ENCODE measurements at regions not wholly inside any gene's neighbourhood (a gene's known extent, or its start where the extent isn't known, plus 50 kb on each side); places are given as distances from the start of the nearest gene placed in this dataset.

- no peak for TF ChIP-seq POLR2A (IDR thresholded peaks at IDR 0.05)
- no peak for TF ChIP-seq CTCF (IDR thresholded peaks at IDR 0.05)
Measured at GRCh38 chr5:104095527-104095926, 532.9 kb upstream of the NUDT12 start.

Data from right lobe of liver (tissue), 4 donors.